Hepatocyte (in vitro differentiated cells): ENCODE measurements at regions not wholly inside any gene's neighbourhood (a gene's known extent, or its start where the extent isn't known, plus 50 kb on each side); places are given as distances from the start of the nearest gene placed in this dataset.

ENCODE experiments used
- CTCF ChIP-seq: fragments of 200-600 bp; sonication (generic); IDR thresholded peaks from 2 replicates; pipeline ENCODE4 v1.5.1; 2016; ENCODE audit warnings: antibody characterized with exemption, mild to moderate bottlenecking; ENCODE audit not compliant: poor library complexity
- EZH2 ChIP-seq: fragments of 200-600 bp; sonication (generic); IDR thresholded peaks from 2 replicates; pipeline ENCODE4 v1.6.1; 2016; ENCODE audit warnings: antibody characterized with exemption, mild to moderate bottlenecking, borderline replicate concordance
- EZH2phosphoT487 ChIP-seq: fragments of 200-600 bp; sonication (generic); IDR thresholded peaks from one replicate; pipeline ENCODE4 v1.6.1; 2018; ENCODE audit warnings: antibody characterized with exemption, mild to moderate bottlenecking, low read depth, moderate library complexity; ENCODE audit not compliant: unreplicated experiment, severe bottlenecking

DNA sequence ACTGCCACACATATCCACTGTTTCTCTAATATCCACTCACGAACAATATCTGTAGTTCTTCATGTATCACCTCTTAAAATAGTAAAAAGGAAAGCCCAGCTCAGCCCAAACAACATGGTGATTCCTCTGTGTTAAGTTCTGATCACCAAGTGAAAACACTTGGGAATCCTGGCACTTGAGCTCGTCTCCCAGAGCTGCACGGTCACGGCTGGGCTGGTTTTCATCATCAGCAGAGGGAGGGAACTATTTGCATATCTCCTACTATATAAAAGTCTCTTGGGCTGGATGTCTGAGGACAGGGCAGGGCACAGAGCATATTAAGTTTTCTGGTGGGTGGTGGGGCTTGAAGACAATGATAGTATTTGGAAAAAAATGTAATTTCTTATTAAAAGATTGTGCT is 870.6 kb downstream of the TMEM121 start:
- TF ChIP-seq EZH2phosphoT487, result no peak
- no peak for TF ChIP-seq CTCF
- no peak for TF ChIP-seq EZH2
